GM19438 (cell line): ENCODE measurements at regions not wholly inside any gene's neighbourhood (a gene's known extent, or its start where the extent isn't known, plus 50 kb on each side); places are given as distances from the start of the nearest gene placed in this dataset.
"Not testable (repeated sequence)": the region's sequence is repeated elsewhere in the genome, so short reads cannot be mapped to it uniquely, and the experiment has no call there.

Source experiments
- ATAC-seq: cut with Tn5 transposase; IDR thresholded peaks from one replicate; pipeline ENCODE4 v1.9.1; 2021; ENCODE audit warnings: low read depth; ENCODE audit not compliant: unreplicated experiment

GRCh38 chr17:20731131-20731530, 151.6 kb downstream of the CDRT15L2 start:
- not testable (repeated sequence) for ATAC-seq

DNA sequence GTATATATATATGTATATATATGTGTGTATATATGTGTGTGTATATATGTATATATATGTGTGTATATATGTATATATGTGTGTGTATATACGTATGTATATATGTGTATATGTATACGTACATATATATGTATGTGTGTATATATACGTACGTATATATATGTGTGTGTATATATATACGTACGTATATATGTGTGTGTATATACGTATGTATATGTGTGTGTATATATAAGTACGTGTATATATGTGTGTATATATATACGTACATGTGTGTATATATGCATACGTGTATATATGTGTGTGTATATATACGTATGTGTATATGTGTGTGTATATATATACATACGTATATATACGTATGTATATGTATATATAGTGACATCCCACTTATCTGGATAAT, 154.4 kb downstream of the CDRT15L2 start:
- ATAC-seq = no peak

GRCh38 chr17:20735796-20736195, 156.3 kb downstream of the CDRT15L2 start:
- ATAC-seq = no peak

DNA sequence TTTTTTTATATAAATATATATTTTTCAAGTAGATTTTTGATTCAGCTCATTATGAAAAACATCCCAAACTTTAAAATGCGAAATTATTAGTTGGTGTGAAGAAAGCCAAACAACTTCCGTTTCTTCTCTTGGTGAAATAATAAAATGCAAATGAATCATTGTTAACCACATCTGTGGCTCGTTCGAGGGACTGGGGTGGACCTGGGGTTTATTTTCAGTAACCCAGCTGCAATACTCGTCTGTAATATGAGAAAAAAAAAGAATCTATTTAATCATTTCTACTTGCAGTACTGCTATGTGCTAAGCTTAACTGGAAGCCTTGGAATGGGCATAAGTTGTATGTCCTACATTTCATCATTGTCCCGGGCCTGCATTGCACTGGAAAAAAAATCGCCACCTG, 158.1 kb downstream of the CDRT15L2 start:
- not testable (repeated sequence) for ATAC-seq

DNA sequence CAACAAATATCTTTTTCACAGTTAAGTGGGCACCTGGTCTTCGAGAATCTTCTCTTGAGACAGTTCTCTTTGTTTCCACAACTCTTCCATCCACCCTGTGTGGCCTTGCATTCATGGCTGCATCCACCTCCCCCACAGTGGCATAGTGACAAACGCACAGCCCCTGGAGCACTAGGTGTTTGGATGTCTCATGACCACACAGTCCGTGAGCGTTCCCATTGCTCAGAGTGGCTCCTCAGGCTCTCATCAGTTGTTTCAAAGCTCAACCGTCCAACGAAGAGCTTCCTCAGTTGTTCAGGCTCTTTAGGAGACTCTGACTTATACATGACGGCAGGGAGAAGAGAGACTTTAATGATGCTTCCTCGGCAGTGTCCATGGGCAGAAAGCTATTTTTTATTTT, 191.6 kb downstream of the CDRT15L2 start:
- ATAC-seq = no peak

GRCh38 chr17:20774472-20775135, 195.1 kb downstream of the CDRT15L2 start:
- ATAC-seq = no peak

DNA sequence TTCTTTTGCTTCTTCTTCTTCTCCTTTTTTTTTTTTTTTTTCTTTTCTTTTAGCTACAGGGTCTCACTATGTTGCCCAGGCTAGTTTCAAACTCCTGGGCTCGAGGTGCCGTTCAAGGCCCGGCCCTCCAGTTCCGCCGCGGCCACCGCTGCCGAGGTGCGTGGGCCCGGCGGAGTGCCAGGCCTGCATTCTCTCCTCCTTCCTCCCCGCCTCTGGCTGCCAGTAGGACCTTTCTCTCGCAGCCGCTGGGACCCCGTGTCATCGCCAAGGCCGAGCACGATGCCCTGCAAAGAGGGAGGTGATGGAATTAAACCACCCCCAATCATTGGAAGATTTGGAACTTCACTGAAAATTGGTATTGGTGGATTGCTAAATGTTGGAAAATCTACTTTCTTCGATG, 195.8 kb downstream of the CDRT15L2 start:
- ATAC-seq = no peak

- ATAC-seq = no peak
These were observed 200.0 kb downstream of the CDRT15L2 start for GRCh38 chr17:20779521-20779920.

- ATAC-seq = no peak
These were observed 201.7 kb downstream of the CDRT15L2 start for GRCh38 chr17:20781260-20781659.

GRCh38 chr17:20781869-20782268, 202.3 kb downstream of the CDRT15L2 start:
- not testable (repeated sequence) for ATAC-seq

- no peak for ATAC-seq
These were observed 203.6 kb downstream of the CDRT15L2 start for GRCh38 chr17:20783091-20783490.

DNA sequence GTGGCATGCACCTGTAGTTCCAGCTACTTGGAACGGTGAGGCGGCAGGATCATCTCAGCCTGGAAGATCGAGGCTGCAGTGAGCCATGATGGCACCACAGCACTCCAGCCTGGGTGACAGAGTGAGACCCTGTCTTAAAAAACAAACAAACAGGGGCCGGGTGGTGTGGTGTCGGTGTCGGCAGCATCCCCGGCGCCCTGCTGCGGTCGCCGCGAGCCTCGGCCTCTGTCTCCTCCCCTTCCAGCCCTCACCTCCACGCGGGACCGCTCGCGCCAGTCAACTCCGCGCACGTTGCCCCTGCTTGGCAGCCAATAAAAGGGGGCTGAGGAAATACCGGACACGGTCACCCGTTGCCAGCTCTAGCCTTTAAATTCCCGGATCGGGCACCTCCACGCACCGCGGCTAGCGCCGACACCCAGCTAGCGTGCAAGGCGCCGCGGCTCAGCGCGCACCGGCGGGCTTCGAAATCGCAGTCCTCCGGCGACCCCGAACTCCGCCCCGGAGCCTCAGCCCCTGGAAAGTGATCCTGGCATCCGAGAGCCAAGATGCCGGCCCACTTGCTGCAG, 204.7 kb downstream of the CDRT15L2 start:
- ATAC-seq = no peak

DNA sequence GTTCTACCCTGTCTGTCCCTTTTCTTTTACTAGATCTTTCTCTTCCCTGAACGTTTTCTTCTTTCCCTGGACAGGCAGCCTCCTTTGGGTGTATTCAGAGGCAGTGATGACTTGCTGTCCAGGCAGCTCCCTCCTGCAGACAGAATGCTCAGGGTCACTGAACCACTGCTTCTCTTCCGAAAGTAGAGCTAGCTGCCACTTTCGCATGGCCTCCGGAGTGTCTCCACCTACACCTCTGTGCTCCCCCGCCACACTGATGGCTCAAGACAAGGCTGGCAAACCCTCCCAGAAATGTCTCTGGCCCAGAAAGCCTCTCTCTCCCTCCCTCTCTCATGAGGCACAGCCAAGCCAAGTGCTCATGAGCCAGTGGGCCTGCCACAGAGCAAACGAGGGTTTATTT, 207.8 kb downstream of the CDRT15L2 start:
- no peak for ATAC-seq

DNA sequence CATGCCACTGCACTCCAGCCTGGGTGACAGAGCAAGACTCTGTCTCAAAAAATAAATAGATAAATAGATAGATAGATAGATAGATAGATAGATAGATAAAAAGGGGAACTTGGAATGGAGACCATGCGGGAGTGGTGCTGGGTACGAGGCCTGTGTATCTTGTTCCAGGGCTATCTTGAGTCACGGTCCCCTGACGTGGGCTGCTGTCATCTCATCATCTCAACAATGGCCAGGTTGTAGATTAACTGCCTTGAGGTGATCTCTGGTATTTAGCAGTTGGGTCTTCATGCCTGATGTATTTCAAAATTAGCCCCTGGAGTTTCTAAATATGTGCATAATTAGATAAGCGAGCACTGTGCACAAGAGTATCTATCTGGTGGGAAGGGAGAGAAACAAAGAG, 212.1 kb downstream of the CDRT15L2 start:
- ATAC-seq = no peak

DNA sequence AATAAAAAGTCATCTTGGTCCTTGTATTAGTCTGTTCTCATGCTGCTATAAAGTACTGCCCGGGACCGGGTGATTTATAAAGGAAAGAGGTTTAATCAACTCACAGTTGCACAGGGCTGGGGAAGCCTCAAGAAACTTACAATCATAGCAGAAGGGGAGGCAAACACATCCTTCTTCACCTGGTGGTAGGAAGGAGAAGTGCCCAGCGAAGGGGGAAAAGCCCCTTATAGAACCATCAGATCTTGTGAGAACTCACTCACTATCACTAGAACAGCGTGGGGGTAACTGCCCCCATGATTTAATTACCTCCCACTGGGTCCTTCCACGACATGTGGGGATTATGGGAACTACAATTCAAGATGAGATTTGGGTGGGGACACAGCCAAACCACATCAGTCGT, 215.0 kb downstream of the CDRT15L2 start:
- ATAC-seq = not testable (repeated sequence)

DNA sequence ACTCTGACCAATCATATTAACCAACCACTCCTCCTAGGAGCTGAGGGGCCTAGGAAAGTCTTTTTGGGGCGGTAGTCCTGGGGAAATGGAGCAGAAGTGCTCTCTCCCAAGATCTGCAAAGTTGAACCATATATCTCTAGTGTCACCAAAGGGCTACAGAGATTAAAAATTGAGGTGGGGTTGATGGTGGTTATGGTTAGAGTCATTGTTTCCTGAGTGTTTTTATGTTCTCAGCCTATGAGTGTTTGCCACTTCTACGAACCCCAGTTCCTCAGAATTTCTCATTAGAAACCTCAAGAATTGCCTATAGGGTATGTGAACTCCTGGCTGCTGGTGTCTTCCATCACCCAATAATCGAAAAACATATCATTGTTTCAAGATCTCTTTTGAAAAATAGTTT, 217.8 kb downstream of the CDRT15L2 start:
- no peak for ATAC-seq

- no peak for ATAC-seq
These were observed 220.6 kb downstream of the CDRT15L2 start for GRCh38 chr17:20800146-20800545.

GRCh38 chr17:20805751-20806150, 226.2 kb downstream of the CDRT15L2 start:
- no peak for ATAC-seq

DNA sequence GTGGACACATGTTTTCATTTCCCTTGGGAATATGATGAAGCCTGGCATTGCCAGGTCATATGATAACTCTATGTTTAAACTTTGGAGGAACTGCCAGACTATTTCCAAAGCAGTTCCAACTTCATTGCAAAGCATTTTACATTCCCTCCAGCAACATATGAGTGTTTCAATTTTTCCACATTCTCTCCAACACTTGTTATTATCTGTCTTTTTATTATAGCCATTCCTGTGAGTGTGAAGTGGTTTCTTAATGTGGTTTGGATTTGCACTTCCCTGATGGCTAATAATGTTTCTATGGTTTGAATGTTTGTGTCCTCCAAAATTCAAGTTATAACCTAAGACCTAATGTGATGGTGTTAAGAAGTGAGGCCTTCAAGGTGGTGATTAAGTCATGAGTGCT, 228.0 kb downstream of the CDRT15L2 start:
- ATAC-seq = not testable (repeated sequence)

- ATAC-seq = not testable (repeated sequence)
These were observed 227.4 kb downstream of the USP22 start for GRCh38 chr17:20815410-20815809.

DNA sequence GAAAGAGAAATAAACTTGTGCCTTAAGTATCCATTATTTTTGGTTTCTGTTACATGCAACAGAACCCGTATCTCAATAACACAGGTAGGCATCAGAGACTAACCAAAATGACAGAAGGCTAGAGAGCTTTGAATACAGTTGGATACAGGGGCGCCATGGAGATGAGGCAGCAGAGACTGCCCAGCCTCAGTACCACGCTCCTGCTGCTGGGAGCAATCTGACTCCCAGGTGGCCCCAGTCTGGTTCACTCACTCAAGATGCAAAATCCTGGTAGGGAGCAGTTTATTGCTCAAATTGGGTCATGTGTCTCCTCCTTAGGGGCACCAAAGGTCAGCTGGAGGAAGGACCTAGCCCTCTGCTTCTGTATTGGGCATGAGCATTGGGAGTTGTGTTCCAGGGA, 218.9 kb downstream of the USP22 start:
- no peak for ATAC-seq

- ATAC-seq = no peak
These were observed 217.3 kb downstream of the USP22 start for GRCh38 chr17:20825539-20825938.

GRCh38 chr17:20840453-20840852, 202.4 kb downstream of the USP22 start:
- not testable (repeated sequence) for ATAC-seq
